ENCODE measurements at regions not wholly inside any gene's neighbourhood (a gene's known extent, or its start where the extent isn't known, plus 50 kb on each side); places are given as distances from the start of the nearest gene placed in this dataset.
A peak's percentile ranks its signal among the peaks of the same experiment; 100 is the strongest.

GRCh38 chr9:28927691-28928090, 1354.4 kb upstream of the C9orf72 start:
- Histone ChIP-seq H3K4me2 (ENCODE audit: low read length) (no peak overlapping the region), H3K9ac (ENCODE audit: low read length) (no peak overlapping the region), H2BK12ac (ENCODE audit: low read length) (no peak overlapping the region), H3K9me3 (ENCODE audit: insufficient read depth, low read depth, low read length) (no peaks in the 10 kb centered on the region), H4K12ac (ENCODE audit: low read depth, low read length) (no peak overlapping the region), H2BK120ac (ENCODE audit: insufficient read depth, low read length, poor library complexity) (no peak overlapping the region), H4K91ac (ENCODE audit: low read depth, low read length) (no peak overlapping the region), H3K79me2 (ENCODE audit: control insufficient read depth, insufficient read depth, low read length, poor library complexity) (no peaks in the 10 kb centered on the region), H3K36me3 (ENCODE audit: control insufficient read depth in 1 of 2, insufficient read depth in 2 of 2, low read length in 2 of 2) (no peaks in the 10 kb centered on the region), H3K27me3 (ENCODE audit: insufficient read depth, low read length) (no peaks in the 10 kb centered on the region), H3K79me1 (ENCODE audit: low read length) (peaks cover 9% of the 10 kb centered on the region), H2BK5ac (ENCODE audit: low read depth, low read length, poor library complexity) (no peak overlapping the region), H3K18ac (ENCODE audit: low read length) (no peak overlapping the region), H3K4me1 (ENCODE audit: control insufficient read depth in 1 of 2, insufficient read depth in 2 of 2, low read length in 2 of 2) (peaks cover 0 to 14% of the 10 kb centered on the region in 2 experiments), H3K27ac (ENCODE audit: low read depth, low read length) (no peak overlapping the region), H2AK5ac (ENCODE audit: low read length) (no peak overlapping the region), H3K14ac (ENCODE audit: low read length) (no peak overlapping the region), H3K4me3 (ENCODE audit: low read depth, low read length) (no peak overlapping the region), H4K8ac (ENCODE audit: low read depth, low read length) (no peak overlapping the region), H2AFZ (ENCODE audit: insufficient read depth, low read length, poor library complexity) (no peak overlapping the region), H3K23ac (ENCODE audit: low read length) (no peak overlapping the region), H3K4ac (ENCODE audit: low read depth, low read length) (no peak overlapping the region)
- peak; percentile 59 to 95 for DNase-seq
- no CpG with 5 or more reads among the region's 1 CpG for WGBS (ENCODE audit: extremely low coverage, insufficient coverage, insufficient read length)

GRCh38 chr9:28929433-28929832, 1356.2 kb upstream of the C9orf72 start:
- H3K23ac ChIP-seq (ENCODE audit: low read length), result no peak overlapping the region
- H4K12ac ChIP-seq (ENCODE audit: low read depth, low read length), result no peak overlapping the region
- H3K4ac ChIP-seq (ENCODE audit: low read depth, low read length), result no peak overlapping the region
- H3K4me1 ChIP-seq (ENCODE audit: control insufficient read depth in 1 of 2, insufficient read depth in 2 of 2, low read length in 2 of 2), result peaks cover 0 to 12% of the 10 kb centered on the region in 2 experiments
- no peak for DNase-seq
- no peak overlapping the region for H4K8ac ChIP-seq (ENCODE audit: low read depth, low read length)
- H3K79me1 ChIP-seq (ENCODE audit: low read length), result peaks cover 4% of the 10 kb centered on the region
- H3K9ac ChIP-seq (ENCODE audit: low read length), result no peak overlapping the region
- no peaks in the 10 kb centered on the region for H3K27me3 ChIP-seq (ENCODE audit: insufficient read depth, low read length)
- no peak overlapping the region for H2AK5ac ChIP-seq (ENCODE audit: low read length)
- peak overlapping the region; percentile 55 for H3K27ac ChIP-seq (ENCODE audit: low read depth, low read length)
- no peak overlapping the region for H3K14ac ChIP-seq (ENCODE audit: low read length)
- no peaks in the 10 kb centered on the region for H3K36me3 ChIP-seq (ENCODE audit: control insufficient read depth in 1 of 2, insufficient read depth in 2 of 2, low read length in 2 of 2)
- no peak overlapping the region for H4K91ac ChIP-seq (ENCODE audit: low read depth, low read length)
- no peak overlapping the region for H2BK12ac ChIP-seq (ENCODE audit: low read length)
- H3K79me2 ChIP-seq (ENCODE audit: control insufficient read depth, insufficient read depth, low read length, poor library complexity), result no peaks in the 10 kb centered on the region
- H2BK120ac ChIP-seq (ENCODE audit: insufficient read depth, low read length, poor library complexity), result no peak overlapping the region
- no peak overlapping the region for H3K18ac ChIP-seq (ENCODE audit: low read length)
- H3K4me2 ChIP-seq (ENCODE audit: low read length), result no peak overlapping the region
- no peaks in the 10 kb centered on the region for H3K9me3 ChIP-seq (ENCODE audit: insufficient read depth, low read depth, low read length)
- WGBS (ENCODE audit: extremely low coverage, insufficient coverage, insufficient read length), result no CpG with 5 or more reads among the region's 3 CpGs
- H2AFZ ChIP-seq (ENCODE audit: insufficient read depth, low read length, poor library complexity), result no peak overlapping the region
- no peak overlapping the region for H3K4me3 ChIP-seq (ENCODE audit: low read depth, low read length)
- H2BK5ac ChIP-seq (ENCODE audit: low read depth, low read length, poor library complexity), result no peak overlapping the region

GRCh38 chr9:28930766-28931165, 1357.5 kb upstream of the C9orf72 start:
- Histone ChIP-seq H3K79me1 (ENCODE audit: low read length) (peaks cover 4% of the 10 kb centered on the region), H3K4me2 (ENCODE audit: low read length) (no peak overlapping the region), H3K18ac (ENCODE audit: low read length) (no peak overlapping the region), H4K12ac (ENCODE audit: low read depth, low read length) (no peak overlapping the region), H3K14ac (ENCODE audit: low read length) (no peak overlapping the region), H2BK12ac (ENCODE audit: low read length) (no peak overlapping the region), H3K4me3 (ENCODE audit: low read depth, low read length) (no peak overlapping the region), H2BK120ac (ENCODE audit: insufficient read depth, low read length, poor library complexity) (no peak overlapping the region), H3K4ac (ENCODE audit: low read depth, low read length) (no peak overlapping the region), H4K91ac (ENCODE audit: low read depth, low read length) (no peak overlapping the region), H3K79me2 (ENCODE audit: control insufficient read depth, insufficient read depth, low read length, poor library complexity) (no peaks in the 10 kb centered on the region), H2AK5ac (ENCODE audit: low read length) (no peak overlapping the region), H3K36me3 (ENCODE audit: control insufficient read depth in 1 of 2, insufficient read depth in 2 of 2, low read length in 2 of 2) (no peaks in the 10 kb centered on the region), H2BK5ac (ENCODE audit: low read depth, low read length, poor library complexity) (no peak overlapping the region), H3K9me3 (ENCODE audit: insufficient read depth, low read depth, low read length) (no peaks in the 10 kb centered on the region), H4K8ac (ENCODE audit: low read depth, low read length) (no peak overlapping the region), H3K27me3 (ENCODE audit: insufficient read depth, low read length) (no peaks in the 10 kb centered on the region), H3K27ac (ENCODE audit: low read depth, low read length) (no peak overlapping the region), H3K23ac (ENCODE audit: low read length) (no peak overlapping the region), H3K9ac (ENCODE audit: low read length) (no peak overlapping the region), H2AFZ (ENCODE audit: insufficient read depth, low read length, poor library complexity) (no peak overlapping the region), H3K4me1 (ENCODE audit: control insufficient read depth in 1 of 2, insufficient read depth in 2 of 2, low read length in 2 of 2) (peaks cover 0 to 8% of the 10 kb centered on the region in 2 experiments)
- no peak for DNase-seq
- WGBS (ENCODE audit: extremely low coverage, insufficient coverage, insufficient read length), result no CpG with 5 or more reads among the region's 3 CpGs

GRCh38 chr9:28934111-28934510, 1360.8 kb upstream of the C9orf72 start:
- H3K27ac ChIP-seq (ENCODE audit: low read depth, low read length), result no peak overlapping the region
- no peak overlapping the region for H3K4me3 ChIP-seq (ENCODE audit: low read depth, low read length)
- H3K9me3 ChIP-seq (ENCODE audit: insufficient read depth, low read depth, low read length), result no peaks in the 10 kb centered on the region
- no peak for DNase-seq
- no peak overlapping the region for H2AFZ ChIP-seq (ENCODE audit: insufficient read depth, low read length, poor library complexity)
- no peak overlapping the region for H2BK12ac ChIP-seq (ENCODE audit: low read length)
- no peak overlapping the region for H2AK5ac ChIP-seq (ENCODE audit: low read length)
- H3K36me3 ChIP-seq (ENCODE audit: control insufficient read depth in 1 of 2, insufficient read depth in 2 of 2, low read length in 2 of 2), result no peaks in the 10 kb centered on the region
- H3K14ac ChIP-seq (ENCODE audit: low read length), result no peak overlapping the region
- H3K27me3 ChIP-seq (ENCODE audit: insufficient read depth, low read length), result no peaks in the 10 kb centered on the region
- no peak overlapping the region for H2BK120ac ChIP-seq (ENCODE audit: insufficient read depth, low read length, poor library complexity)
- no peak overlapping the region for H4K12ac ChIP-seq (ENCODE audit: low read depth, low read length)
- no peak overlapping the region for H3K4ac ChIP-seq (ENCODE audit: low read depth, low read length)
- no peak overlapping the region for H3K9ac ChIP-seq (ENCODE audit: low read length)
- H3K79me1 ChIP-seq (ENCODE audit: low read length), result peaks cover 2% of the 10 kb centered on the region
- H3K23ac ChIP-seq (ENCODE audit: low read length), result no peak overlapping the region
- no peak overlapping the region for H4K8ac ChIP-seq (ENCODE audit: low read depth, low read length)
- H3K4me2 ChIP-seq (ENCODE audit: low read length), result no peak overlapping the region
- no peak overlapping the region for H3K18ac ChIP-seq (ENCODE audit: low read length)
- no peak overlapping the region for H4K91ac ChIP-seq (ENCODE audit: low read depth, low read length)
- peaks cover 0 to 3% of the 10 kb centered on the region in 2 experiments for H3K4me1 ChIP-seq (ENCODE audit: control insufficient read depth in 1 of 2, insufficient read depth in 2 of 2, low read length in 2 of 2)
- no peak overlapping the region for H2BK5ac ChIP-seq (ENCODE audit: low read depth, low read length, poor library complexity)
- H3K79me2 ChIP-seq (ENCODE audit: control insufficient read depth, insufficient read depth, low read length, poor library complexity), result no peaks in the 10 kb centered on the region
